ENCODE measurements at regions not wholly inside any gene's neighbourhood (a gene's known extent, or its start where the extent isn't known, plus 50 kb on each side); places are given as distances from the start of the nearest gene placed in this dataset.

DNA sequence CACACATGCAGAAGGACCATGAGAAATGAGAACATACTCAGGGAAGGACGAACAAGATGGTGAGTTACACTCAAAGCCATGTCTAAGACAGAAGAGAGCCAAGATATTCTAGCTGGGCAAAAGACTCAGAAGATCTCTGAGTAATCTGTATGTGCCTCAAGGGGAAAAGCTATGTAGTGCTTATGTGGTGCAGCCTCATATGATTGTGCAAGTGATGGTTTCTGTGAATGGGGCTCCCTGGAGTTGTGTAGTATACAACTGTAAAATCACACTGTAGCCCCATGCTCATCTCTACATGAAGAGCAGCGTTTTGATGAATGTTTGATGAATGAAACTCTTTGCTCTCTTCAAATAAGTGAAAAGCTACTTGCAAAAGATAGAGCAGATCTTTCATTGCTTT is 57.5 kb downstream of the OSR1 start:
- Histone ChIP-seq H3K27me3 (no peaks in the 10 kb centered on the region), H3K4me1 (no peaks in the 10 kb centered on the region), H3K36me3 (no peaks in the 10 kb centered on the region), H3K4me3 (no peak overlapping the region), H3K27ac (no peak overlapping the region), H3K9me3 (no peaks in the 10 kb centered on the region)
- TF ChIP-seq, protein P1, sequence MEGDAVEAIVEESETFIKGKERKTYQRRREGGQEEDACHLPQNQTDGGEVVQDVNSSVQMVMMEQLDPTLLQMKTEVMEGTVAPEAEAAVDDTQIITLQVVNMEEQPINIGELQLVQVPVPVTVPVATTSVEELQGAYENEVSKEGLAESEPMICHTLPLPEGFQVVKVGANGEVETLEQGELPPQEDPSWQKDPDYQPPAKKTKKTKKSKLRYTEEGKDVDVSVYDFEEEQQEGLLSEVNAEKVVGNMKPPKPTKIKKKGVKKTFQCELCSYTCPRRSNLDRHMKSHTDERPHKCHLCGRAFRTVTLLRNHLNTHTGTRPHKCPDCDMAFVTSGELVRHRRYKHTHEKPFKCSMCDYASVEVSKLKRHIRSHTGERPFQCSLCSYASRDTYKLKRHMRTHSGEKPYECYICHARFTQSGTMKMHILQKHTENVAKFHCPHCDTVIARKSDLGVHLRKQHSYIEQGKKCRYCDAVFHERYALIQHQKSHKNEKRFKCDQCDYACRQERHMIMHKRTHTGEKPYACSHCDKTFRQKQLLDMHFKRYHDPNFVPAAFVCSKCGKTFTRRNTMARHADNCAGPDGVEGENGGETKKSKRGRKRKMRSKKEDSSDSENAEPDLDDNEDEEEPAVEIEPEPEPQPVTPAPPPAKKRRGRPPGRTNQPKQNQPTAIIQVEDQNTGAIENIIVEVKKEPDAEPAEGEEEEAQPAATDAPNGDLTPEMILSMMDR (IDR thresholded peaks at IDR 0.05): no peak
- DNase-seq: no peak
- intact Hi-C loops (cut with DNase I; ENCODE audit: low total_unique reads): no loop called here

DNA sequence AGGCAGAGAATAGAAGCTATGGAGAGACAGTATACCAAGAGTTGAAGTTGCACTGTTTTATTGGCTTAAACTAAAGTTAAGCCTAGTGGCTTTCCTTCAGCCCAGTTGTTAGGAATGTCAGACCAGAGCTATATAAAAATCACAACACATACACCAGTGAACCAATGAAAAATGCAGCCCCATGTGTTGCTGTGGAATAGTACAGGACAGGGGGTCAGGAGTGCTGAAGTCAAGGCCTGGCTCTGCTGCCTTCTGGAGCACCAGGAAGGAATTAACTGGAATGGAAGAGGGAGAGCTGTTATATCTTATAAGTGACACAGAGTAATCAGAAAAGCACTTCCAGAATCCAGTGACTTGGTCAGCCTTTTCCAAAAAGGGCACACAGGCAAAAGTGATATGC is 58.9 kb downstream of the OSR1 start:
- DNase-seq: no peak
- no peaks in the 10 kb centered on the region for H3K36me3 ChIP-seq
- TF ChIP-seq, protein P1 (IDR thresholded peaks at IDR 0.05): no peak
- no peaks in the 10 kb centered on the region for H3K27me3 ChIP-seq
- H3K9me3 ChIP-seq: no peaks in the 10 kb centered on the region
- no peak overlapping the region for H3K27ac ChIP-seq
- H3K4me1 ChIP-seq: no peaks in the 10 kb centered on the region
- intact Hi-C loops (cut with DNase I; ENCODE audit: low total_unique reads): no loop called here
- no peak overlapping the region for H3K4me3 ChIP-seq

DNA sequence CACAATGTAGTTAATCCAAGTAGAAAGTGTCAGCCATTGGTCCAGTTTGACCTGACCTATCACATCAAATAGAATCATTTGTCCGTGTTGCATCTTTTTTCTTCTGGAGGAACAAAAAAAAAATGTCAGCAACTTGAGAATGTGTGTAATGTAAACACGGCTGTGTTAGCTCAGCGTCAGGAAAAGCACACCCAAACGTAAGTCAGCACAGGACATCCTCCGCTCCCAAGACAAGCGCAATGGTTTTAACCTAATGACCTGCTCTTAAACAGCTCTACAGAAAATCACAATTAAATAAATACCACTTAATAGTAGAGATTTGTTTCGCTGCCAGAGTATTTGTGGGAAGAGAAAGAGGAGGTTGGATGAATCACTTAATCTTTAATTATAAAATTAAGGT is 59.4 kb downstream of the OSR1 start:
- intact Hi-C loops (cut with DNase I; ENCODE audit: low total_unique reads): no loop called here
- Histone ChIP-seq H3K36me3 (no peaks in the 10 kb centered on the region), H3K9me3 (no peaks in the 10 kb centered on the region), H3K4me1 (no peaks in the 10 kb centered on the region), H3K4me3 (no peak overlapping the region), H3K27me3 (no peaks in the 10 kb centered on the region), H3K27ac (no peak overlapping the region)
- TF ChIP-seq, protein P1 (IDR thresholded peaks at IDR 0.05): no peak
- DNase-seq: no peak

DNA sequence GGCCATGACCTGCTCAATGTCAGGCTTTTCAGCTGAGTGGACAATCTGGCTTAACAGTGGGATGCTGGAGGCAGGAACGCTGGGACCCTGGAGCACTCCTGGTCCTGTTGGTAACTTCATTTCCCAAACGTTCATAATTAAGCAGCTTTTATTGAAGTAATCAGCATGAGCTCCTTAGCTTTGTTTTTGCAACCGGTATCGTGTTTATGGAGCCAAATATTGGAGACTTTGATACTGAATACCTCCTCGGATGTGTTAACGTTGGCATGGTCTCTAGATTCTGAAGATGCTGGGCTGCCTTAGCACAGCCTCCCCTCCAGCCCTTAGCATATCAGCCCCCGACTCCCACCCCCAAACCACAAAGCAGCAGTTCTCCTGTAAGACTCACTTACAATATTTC is 60.7 kb downstream of the OSR1 start:
- no peaks in the 10 kb centered on the region for H3K36me3 ChIP-seq
- no peaks in the 10 kb centered on the region for H3K4me1 ChIP-seq
- no peaks in the 10 kb centered on the region for H3K27me3 ChIP-seq
- H3K9me3 ChIP-seq: no peaks in the 10 kb centered on the region
- no peak for DNase-seq
- intact Hi-C loops (cut with DNase I; ENCODE audit: low total_unique reads): no loop called here
- TF ChIP-seq, protein P1 (IDR thresholded peaks at IDR 0.05): no peak
- no peak overlapping the region for H3K4me3 ChIP-seq
- no peak overlapping the region for H3K27ac ChIP-seq

DNA sequence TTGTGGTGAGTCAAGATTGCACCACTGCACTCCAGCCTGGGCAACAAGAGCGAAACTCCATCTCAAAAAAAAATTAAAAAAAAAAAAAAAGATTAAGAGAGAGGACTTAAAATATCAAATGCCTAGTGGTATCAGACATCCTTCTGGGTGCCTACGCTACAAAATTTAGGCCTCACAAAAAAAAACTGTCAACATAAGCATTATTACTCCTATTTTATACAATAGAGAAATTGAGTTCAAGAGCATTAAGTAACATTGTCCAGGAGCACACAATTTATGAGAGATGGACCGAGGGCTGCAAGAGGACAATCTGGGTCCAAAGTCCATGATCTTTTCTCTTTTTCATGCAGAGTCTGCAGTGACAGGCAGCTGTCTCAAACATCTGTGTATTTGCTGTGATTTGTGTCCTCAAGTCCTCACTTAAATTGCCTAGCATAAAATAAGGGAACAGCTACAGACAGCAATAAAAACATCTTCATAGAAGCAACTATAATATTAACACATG is 62.4 kb downstream of the OSR1 start:
- intact Hi-C loops (cut with DNase I; ENCODE audit: low total_unique reads): no loop called here
- H3K4me1 ChIP-seq: no peaks in the 10 kb centered on the region
- H3K9me3 ChIP-seq: no peaks in the 10 kb centered on the region
- H3K36me3 ChIP-seq: no peaks in the 10 kb centered on the region
- H3K27ac ChIP-seq: no peak overlapping the region
- H3K27me3 ChIP-seq: no peaks in the 10 kb centered on the region
- H3K4me3 ChIP-seq: no peak overlapping the region
- no peak for DNase-seq
- TF ChIP-seq, protein P1 (IDR thresholded peaks at IDR 0.05): no peak

DNA sequence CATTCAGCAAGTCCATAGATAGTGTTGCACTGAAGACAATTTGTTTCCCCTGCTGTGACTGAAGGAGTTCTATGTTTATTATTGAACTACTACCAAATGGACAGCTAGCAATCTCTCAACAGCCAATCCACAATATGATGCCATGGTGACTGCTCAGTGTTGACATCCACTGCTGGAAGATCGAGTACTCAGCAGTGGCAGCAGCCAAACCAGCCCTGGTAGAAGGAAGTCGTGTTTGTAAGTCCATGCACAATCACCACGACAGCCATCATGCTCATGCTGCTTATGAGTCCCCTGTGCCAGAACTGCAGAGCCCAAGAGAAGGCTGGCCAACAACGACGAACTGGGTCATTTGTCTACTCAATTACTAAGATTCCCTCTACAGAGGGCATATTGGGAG is 66.4 kb downstream of the OSR1 start:
- Histone ChIP-seq H3K9me3 (no peaks in the 10 kb centered on the region), H3K4me1 (peaks cover 0 to 5% (median 0%) of the 10 kb centered on the region in 4 donors), H3K4me3 (no peak overlapping the region), H3K36me3 (no peaks in the 10 kb centered on the region), H3K27me3 (no peaks in the 10 kb centered on the region), H3K27ac (no peak overlapping the region)
- intact Hi-C loops (cut with DNase I; ENCODE audit: low total_unique reads): no loop called here
- TF ChIP-seq, protein P1 (IDR thresholded peaks at IDR 0.05): no peak
- DNase-seq: peak in 1 of 2 donors; percentile 22
